Common myeloid progenitor, CD34-positive (primary cell): ENCODE measurements at regions not wholly inside any gene's neighbourhood (a gene's known extent, or its start where the extent isn't known, plus 50 kb on each side); places are given as distances from the start of the nearest gene placed in this dataset.

ENCODE experiments used
- CTCF ChIA-PET: fragments of 350-600 bp; sonication (Branson Sonifier 250); formaldehyde crosslinking; loops from one replicate; lab custom pipeline; 2021; ENCODE audit warnings: antibody characterized with exemption; lab: Charles Lee
- POLR2A ChIA-PET: fragments of 350-600 bp; sonication (Branson Sonifier 250); formaldehyde crosslinking; loops from one replicate; lab custom pipeline; 2021; ENCODE audit warnings: antibody characterized with exemption; lab: Charles Lee
- DNase-seq, 3 donors: peaks; one replicate each; pipeline versions ENCODE4 v3.0.0 to v3.0.0-alpha.2; 2013
- H3K27ac ChIP-seq, 2 experiments: 1 replicate in 1 of 2; 2 replicates in 1 of 2; pipeline ENCODE4 v1.7.0; 2013; ENCODE audit warnings: inconsistent platforms in 2 of 2, low read length in 2 of 2, mild to moderate bottlenecking in 2 of 2, low read depth in 1 of 2, moderate library complexity in 1 of 2; ENCODE audit not compliant: severe bottlenecking in 2 of 2, insufficient read depth in 1 of 2, poor library complexity in 1 of 2
- H3K27me3 ChIP-seq, 5 experiments: replicated peaks in 2 of 5; 1 replicate in 3 of 5; 2 replicates in 2 of 5; pipeline versions ENCODE4 v1.6.1 to v1.7.0; 2013; ENCODE audit warnings: low read length in 4 of 5, mild to moderate bottlenecking in 2 of 5, moderate library complexity in 2 of 5, inconsistent platforms in 1 of 5; ENCODE audit not compliant: insufficient read depth in 5 of 5, control insufficient read depth in 4 of 5
- H3K36me3 ChIP-seq, 4 experiments: 1 replicate in 2 of 4; 2 replicates in 2 of 4; pipeline versions ENCODE4 v1.6.1 to v1.7.0; 2013; ENCODE audit warnings: low read length in 3 of 4, control low read depth in 1 of 4, mild to moderate bottlenecking in 1 of 4; ENCODE audit not compliant: control insufficient read depth in 4 of 4, insufficient read depth in 4 of 4
- H3K4me1 ChIP-seq, 4 experiments: 1 replicate in 3 of 4; 2 replicates in 1 of 4; pipeline versions ENCODE4 v1.6.1 to v1.7.1; 2013; ENCODE audit warnings: low read length in 3 of 4, mild to moderate bottlenecking in 3 of 4, control low read depth in 1 of 4, inconsistent platforms in 1 of 4, moderate library complexity in 1 of 4; ENCODE audit not compliant: control insufficient read depth in 4 of 4, insufficient read depth in 4 of 4; ENCODE audit errors: control extremely low read depth in 1 of 4
- H3K4me3 ChIP-seq, 7 experiments: 1 replicate in 4 of 7; 2 replicates in 3 of 7; pipeline versions ENCODE4 v1.5.1 to v1.7.0; 2013; ENCODE audit warnings: mild to moderate bottlenecking in 7 of 7, low read length in 6 of 7, moderate library complexity in 6 of 7, inconsistent platforms in 2 of 7, low read depth in 2 of 7, control low read depth in 1 of 7; ENCODE audit not compliant: insufficient read depth in 4 of 7, control insufficient read depth in 1 of 7; ENCODE audit errors: extremely low read depth in 1 of 7
- H3K9me3 ChIP-seq, 5 experiments: 1 replicate in 4 of 5; 2 replicates in 1 of 5; pipeline versions ENCODE4 v1.6.1 to v1.7.1; 2013; ENCODE audit warnings: low read length in 4 of 5, mild to moderate bottlenecking in 2 of 5, inconsistent platforms in 1 of 5, low read depth in 1 of 5, moderate library complexity in 1 of 5; ENCODE audit not compliant: control insufficient read depth in 4 of 5, insufficient read depth in 2 of 5; ENCODE audit errors: control extremely low read depth in 1 of 5
- WGBS: methylation state at CpG from one replicate; pipeline ENCODE4 v1.1.5; 2013; ENCODE audit not compliant: insufficient coverage; 5-methylcytosine and 5-hydroxymethylcytosine counted together

- Histone ChIP-seq H3K9me3 (peaks cover 0 to 1% (median 0%) of the 10 kb centered on the region in 5 experiments), H3K36me3 (no peaks in the 10 kb centered on the region), H3K27me3 (peaks cover 0 to 3% (median 0%) of the 10 kb centered on the region in 5 experiments), H3K27ac (no peak overlapping the region), H3K4me1 (no peaks in the 10 kb centered on the region), H3K4me3 (no peak overlapping the region)
- 93% methylated on average over 4 of the region's 6 CpGs for WGBS
- ChIA-PET CTCF (interaction anchor here (0.8 to 3.0 kb wide), 4 partner anchors 10 to 182 kb away, joined by 3 to 15 read pairs (median 4); no protein-coding TSS in a partner anchor), POLR2A (no interaction called here)
- DNase-seq: peak in 2 of 3 donors; percentile 8 to 46
These were observed 97.9 kb upstream of the ATL2 start for GRCh38 chr2:38474715-38475566.

DNA sequence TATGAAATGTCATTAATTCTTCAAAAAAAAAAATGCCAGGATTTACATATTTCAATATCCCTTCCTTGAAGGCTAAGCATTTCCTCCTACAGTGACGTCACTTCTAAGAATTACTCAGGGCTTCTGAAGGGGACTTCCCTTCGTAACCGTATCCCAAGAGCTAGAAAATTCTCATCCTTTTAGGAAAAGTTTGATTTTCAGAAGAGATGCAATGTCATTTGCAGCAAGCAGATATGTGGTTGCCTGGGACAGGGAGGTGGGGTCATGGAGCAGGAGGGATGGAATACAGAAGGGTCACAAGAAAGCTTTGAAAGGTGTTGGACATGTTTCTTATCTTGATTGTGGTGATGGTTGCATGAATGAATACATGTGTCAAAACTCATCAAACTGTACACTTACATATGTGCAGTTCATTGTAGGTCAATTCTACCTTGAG is 97.0 kb upstream of the ATL2 start:
- ChIA-PET POLR2A (no interaction called here), CTCF (interaction anchor here (0.6 to 3.0 kb wide), 4 partner anchors 9 to 159 kb away, joined by 3 to 15 read pairs (median 4); no protein-coding TSS in a partner anchor)
- H3K27me3 ChIP-seq: peaks cover 0 to 3% (median 0%) of the 10 kb centered on the region in 5 experiments
- DNase-seq: no peak
- H3K9me3 ChIP-seq: no peaks in the 10 kb centered on the region
- H3K36me3 ChIP-seq: no peaks in the 10 kb centered on the region
- H3K4me3 ChIP-seq: no peak overlapping the region
- no peaks in the 10 kb centered on the region for H3K4me1 ChIP-seq
- no peak overlapping the region for H3K27ac ChIP-seq
- 77% methylated on average over 3 of the region's 3 CpGs for WGBS

DNA sequence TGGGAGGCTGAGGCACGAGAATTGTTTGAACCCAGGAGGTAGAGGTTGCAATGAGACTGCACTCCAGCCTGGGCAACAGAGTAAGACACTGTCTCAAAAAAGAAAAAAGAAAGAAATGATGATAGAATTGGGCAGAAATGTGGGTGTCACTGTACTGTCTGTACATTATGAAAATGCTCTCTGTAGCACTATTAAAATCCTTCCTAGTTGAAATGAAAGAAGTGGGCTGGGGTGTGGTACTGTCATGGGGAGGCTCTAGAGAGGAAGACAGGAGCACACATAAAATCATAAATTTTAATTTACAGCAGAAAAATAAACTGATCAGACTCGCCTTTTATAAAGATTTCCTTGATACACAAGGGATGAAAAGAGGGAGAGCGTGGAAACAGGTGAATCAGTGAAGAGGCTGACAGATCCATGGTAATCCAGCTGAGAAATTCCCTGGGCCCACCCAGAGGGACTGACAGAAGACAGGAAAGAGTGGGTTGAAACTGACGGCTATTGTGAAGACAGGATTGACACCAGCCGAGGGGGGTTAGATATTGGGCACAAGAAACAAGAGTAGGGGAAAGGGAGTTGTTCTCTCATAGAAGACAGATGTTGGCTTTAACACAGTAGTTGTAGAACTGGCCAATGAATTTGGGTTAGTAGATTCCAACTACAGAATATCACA is 96.4 kb upstream of the ATL2 start:
- CTCF ChIA-PET: interaction anchor here (0.6 to 3.0 kb wide), 3 partner anchors 8 to 35 kb away, joined by 3 to 15 read pairs (median 5); no protein-coding TSS in a partner anchor
- POLR2A ChIA-PET: no interaction called here
- peaks cover 0 to 6% (median 0%) of the 10 kb centered on the region in 5 experiments for H3K27me3 ChIP-seq
- H3K4me3 ChIP-seq: no peak overlapping the region
- no peaks in the 10 kb centered on the region for H3K9me3 ChIP-seq
- H3K36me3 ChIP-seq: no peaks in the 10 kb centered on the region
- no peaks in the 10 kb centered on the region for H3K4me1 ChIP-seq
- 93% methylated on average over 3 of the region's 5 CpGs for WGBS
- H3K27ac ChIP-seq: no peak overlapping the region
- no peak for DNase-seq

DNA sequence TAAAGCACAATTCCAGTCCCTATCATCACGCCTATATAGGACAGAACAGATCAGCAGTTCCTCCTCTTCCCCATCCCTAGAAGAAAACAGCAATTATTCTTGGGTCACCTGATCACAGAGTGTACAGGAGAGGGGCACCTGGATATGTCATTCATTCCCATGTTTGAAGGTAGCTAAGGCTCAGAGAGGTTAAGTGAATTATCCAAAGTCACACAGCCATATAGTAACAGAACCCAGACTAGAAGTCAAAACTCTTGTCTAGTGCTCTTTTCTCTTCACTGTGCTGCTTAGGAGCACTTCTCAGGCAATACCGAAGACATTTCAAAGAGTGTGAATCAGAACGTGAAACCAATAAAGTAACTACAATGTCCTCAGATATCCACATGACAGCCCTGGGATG is 93.0 kb upstream of the ATL2 start:
- ChIA-PET POLR2A (no interaction called here), CTCF (interaction anchor here (0.6 to 10.9 kb wide), 5 partner anchors 13 to 154 kb away, joined by 3 to 100 read pairs (median 4); no protein-coding TSS in a partner anchor)
- no peak for DNase-seq
- Histone ChIP-seq H3K36me3 (no peaks in the 10 kb centered on the region), H3K27me3 (peaks cover 0 to 6% (median 0%) of the 10 kb centered on the region in 5 experiments), H3K27ac (no peak overlapping the region), H3K9me3 (no peaks in the 10 kb centered on the region), H3K4me3 (no peak overlapping the region), H3K4me1 (peaks cover 0 to 2% (median 0%) of the 10 kb centered on the region in 4 experiments)
- no CpG with 5 or more reads among the region's 3 CpGs for WGBS

GRCh38 chr2:38467768-38468455 is 90.8 kb upstream of the ATL2 start:
- 78% methylated on average over 2 of the region's 3 CpGs for WGBS
- CTCF ChIA-PET: interaction anchor here (1.5 to 10.9 kb wide), 5 partner anchors 21 to 151 kb away, joined by 3 to 100 read pairs (median 5); no protein-coding TSS in a partner anchor
- POLR2A ChIA-PET: no interaction called here
- peaks cover 0 to 2% (median 0%) of the 10 kb centered on the region in 4 experiments for H3K4me1 ChIP-seq
- no peak overlapping the region for H3K27ac ChIP-seq
- no peak for DNase-seq
- no peaks in the 10 kb centered on the region for H3K36me3 ChIP-seq
- no peaks in the 10 kb centered on the region for H3K9me3 ChIP-seq
- H3K4me3 ChIP-seq: no peak overlapping the region
- H3K27me3 ChIP-seq: peaks cover 0 to 6% (median 0%) of the 10 kb centered on the region in 5 experiments

- no peak overlapping the region for H3K4me3 ChIP-seq
- no peaks in the 10 kb centered on the region for H3K36me3 ChIP-seq
- 95% methylated on average over 9 of the region's 11 CpGs for WGBS
- H3K9me3 ChIP-seq: no peaks in the 10 kb centered on the region
- DNase-seq: no peak
- peaks cover 0 to 6% (median 0%) of the 10 kb centered on the region in 5 experiments for H3K27me3 ChIP-seq
- ChIA-PET CTCF (interaction anchor here (0.9 to 10.9 kb wide), 7 partner anchors 10 to 151 kb away, joined by 3 to 100 read pairs (median 4); no protein-coding TSS in a partner anchor), POLR2A (no interaction called here)
- no peak overlapping the region for H3K27ac ChIP-seq
- H3K4me1 ChIP-seq: peaks cover 0 to 2% (median 0%) of the 10 kb centered on the region in 4 experiments
These were observed 90.0 kb upstream of the ATL2 start for GRCh38 chr2:38466876-38467767.
